ENCODE measurements at regions not wholly inside any gene's neighbourhood (a gene's known extent, or its start where the extent isn't known, plus 50 kb on each side); places are given as distances from the start of the nearest gene placed in this dataset.

GRCh38 chr10:33092596-33092995 is 134.6 kb upstream of the ITGB1 start:
- 100% methylated on average over 1 of the region's 1 CpG; no CpG with 5 or more reads in 1 of the 2 experiments for WGBS, 2 experiments (ENCODE audit: insufficient coverage in 1 of 2, insufficient read length in 1 of 2)
- Histone ChIP-seq H3K9me3 (ENCODE audit: control insufficient read depth, low read length) (peaks cover 34% of the 10 kb centered on the region), H3K36me3 (ENCODE audit: control insufficient read depth, insufficient read depth, low read length) (no peaks in the 10 kb centered on the region), H3K27me3 (ENCODE audit: control insufficient read depth, insufficient read depth, low read length, poor library complexity, severe bottlenecking) (no peaks in the 10 kb centered on the region), H3K4me3 (ENCODE audit: low read length) (no peak overlapping the region), H3K9ac (ENCODE audit: extremely low read depth, low read length, poor library complexity, severe bottlenecking) (no peak overlapping the region), H3K27ac (ENCODE audit: low read depth, low read length) (no peak overlapping the region), H3K4me1 (ENCODE audit: control insufficient read depth, insufficient read depth, low read length) (peaks cover 3% of the 10 kb centered on the region)
- DNase-seq = no peak
- Mint-ChIP-seq H3K9me3 (peaks cover 30% of the 10 kb centered on the region), H3K27me3 (ENCODE audit: insufficient read depth) (no peaks in the 10 kb centered on the region), H3K36me3 (ENCODE audit: low read depth) (peaks cover 3% of the 10 kb centered on the region), H3K4me3 (no peak overlapping the region), H3K4me1 (no peaks in the 10 kb centered on the region), H3K27ac (no peak overlapping the region)
- no peak for TF ChIP-seq CTCF (conservative IDR thresholded peaks at IDR 0.05)

- Histone ChIP-seq H3K9ac (ENCODE audit: extremely low read depth, low read length, poor library complexity, severe bottlenecking) (no peak overlapping the region), H3K4me3 (ENCODE audit: low read length) (no peak overlapping the region), H3K9me3 (ENCODE audit: control insufficient read depth, low read length) (peaks cover 23% of the 10 kb centered on the region), H3K4me1 (ENCODE audit: control insufficient read depth, insufficient read depth, low read length) (no peaks in the 10 kb centered on the region), H3K36me3 (ENCODE audit: control insufficient read depth, insufficient read depth, low read length) (no peaks in the 10 kb centered on the region), H3K27ac (ENCODE audit: low read depth, low read length) (no peak overlapping the region), H3K27me3 (ENCODE audit: control insufficient read depth, insufficient read depth, low read length, poor library complexity, severe bottlenecking) (no peaks in the 10 kb centered on the region)
- Mint-ChIP-seq H3K4me3 (no peak overlapping the region), H3K36me3 (ENCODE audit: low read depth) (peaks cover 3% of the 10 kb centered on the region), H3K9me3 (peaks cover 21% of the 10 kb centered on the region), H3K27me3 (ENCODE audit: insufficient read depth) (no peaks in the 10 kb centered on the region), H3K4me1 (no peaks in the 10 kb centered on the region), H3K27ac (no peak overlapping the region)
- WGBS, 2 experiments (ENCODE audit: insufficient coverage in 1 of 2, insufficient read length in 1 of 2) = 88 to 90% methylated on average over 1 of the region's 1 CpG
- no peak for TF ChIP-seq CTCF (conservative IDR thresholded peaks at IDR 0.05)
- no peak for DNase-seq
Measured at GRCh38 chr10:33091201-33091600, 133.2 kb upstream of the ITGB1 start.

- Histone ChIP-seq H3K4me3 (ENCODE audit: low read length) (no peak overlapping the region), H3K36me3 (ENCODE audit: control insufficient read depth, insufficient read depth, low read length) (no peaks in the 10 kb centered on the region), H3K27ac (ENCODE audit: low read depth, low read length) (no peak overlapping the region), H3K9ac (ENCODE audit: extremely low read depth, low read length, poor library complexity, severe bottlenecking) (no peak overlapping the region), H3K27me3 (ENCODE audit: control insufficient read depth, insufficient read depth, low read length, poor library complexity, severe bottlenecking) (no peaks in the 10 kb centered on the region), H3K4me1 (ENCODE audit: control insufficient read depth, insufficient read depth, low read length) (no peaks in the 10 kb centered on the region), H3K9me3 (ENCODE audit: control insufficient read depth, low read length) (peaks cover 8% of the 10 kb centered on the region)
- peaks cover 8% of the 10 kb centered on the region for H3K9me3 Mint-ChIP-seq
- H3K27ac Mint-ChIP-seq = no peak overlapping the region
- no peak for TF ChIP-seq CTCF (conservative IDR thresholded peaks at IDR 0.05)
- no peaks in the 10 kb centered on the region for H3K36me3 Mint-ChIP-seq (ENCODE audit: low read depth)
- WGBS, 2 experiments (ENCODE audit: insufficient coverage in 1 of 2, insufficient read length in 1 of 2) = 91 to 94% methylated on average over 6 of the region's 6 CpGs
- no peaks in the 10 kb centered on the region for H3K4me1 Mint-ChIP-seq
- no peaks in the 10 kb centered on the region for H3K27me3 Mint-ChIP-seq (ENCODE audit: insufficient read depth)
- DNase-seq = no peak
- H3K4me3 Mint-ChIP-seq = no peak overlapping the region
Measured at GRCh38 chr10:33088990-33089389, 131.0 kb upstream of the ITGB1 start.

Data from endodermal cell (in vitro differentiated cells).